ENCODE measurements at regions not wholly inside any gene's neighbourhood (a gene's known extent, or its start where the extent isn't known, plus 50 kb on each side); places are given as distances from the start of the nearest gene placed in this dataset.

DNA sequence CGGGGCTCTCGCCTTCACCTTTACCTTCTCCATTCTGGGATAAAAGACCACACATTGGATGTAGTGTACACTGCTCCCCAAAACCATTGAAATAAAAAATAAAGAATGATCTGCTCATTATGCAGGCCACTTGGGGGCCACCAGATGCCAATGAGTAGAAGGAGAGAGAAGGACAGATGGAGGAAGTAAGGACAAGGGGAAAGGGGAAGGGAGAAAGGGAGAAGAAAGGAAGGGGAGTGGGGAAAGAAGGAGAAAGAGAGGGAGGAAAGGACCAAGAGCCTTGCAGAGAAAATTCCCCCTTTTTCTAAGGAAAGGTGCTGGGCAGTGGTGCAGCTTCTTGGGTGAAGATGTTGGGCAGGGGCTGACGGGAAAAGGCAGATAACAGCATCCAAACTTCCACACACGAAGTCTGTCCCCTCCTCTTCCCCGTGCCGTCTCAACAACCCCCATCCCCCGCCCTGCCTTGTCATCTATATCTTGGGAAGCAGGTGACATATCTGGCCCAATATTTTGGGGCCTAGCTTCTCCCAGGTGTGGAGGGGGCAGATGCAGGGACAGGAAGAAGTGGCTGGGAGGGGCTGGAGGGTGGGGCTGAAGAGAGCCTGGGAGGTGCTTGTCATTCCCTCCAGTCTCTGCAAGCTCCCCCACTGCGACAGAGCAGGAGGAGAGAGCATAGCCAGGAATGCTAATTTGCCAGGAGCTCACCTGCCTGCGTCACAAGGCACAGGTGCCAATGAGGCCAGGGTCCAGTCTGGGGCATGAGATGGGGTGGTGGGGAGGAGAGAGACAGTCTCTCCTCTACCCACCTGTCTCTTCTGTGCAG, 107.5 kb downstream of the SINHCAF start:
- peaks cover 19% of the 10 kb centered on the region for H3K27me3 ChIP-seq (ENCODE audit: control insufficient read depth, insufficient read depth, low read length)
- H3K4me3 ChIP-seq (ENCODE audit: low read depth, low read length): no peak overlapping the region
- no peaks in the 10 kb centered on the region for H3K36me3 ChIP-seq (ENCODE audit: control insufficient read depth, insufficient read depth, low read length)
- DNase-seq (ENCODE audit: low read depth): no peak
- TF ChIP-seq, protein P1, sequence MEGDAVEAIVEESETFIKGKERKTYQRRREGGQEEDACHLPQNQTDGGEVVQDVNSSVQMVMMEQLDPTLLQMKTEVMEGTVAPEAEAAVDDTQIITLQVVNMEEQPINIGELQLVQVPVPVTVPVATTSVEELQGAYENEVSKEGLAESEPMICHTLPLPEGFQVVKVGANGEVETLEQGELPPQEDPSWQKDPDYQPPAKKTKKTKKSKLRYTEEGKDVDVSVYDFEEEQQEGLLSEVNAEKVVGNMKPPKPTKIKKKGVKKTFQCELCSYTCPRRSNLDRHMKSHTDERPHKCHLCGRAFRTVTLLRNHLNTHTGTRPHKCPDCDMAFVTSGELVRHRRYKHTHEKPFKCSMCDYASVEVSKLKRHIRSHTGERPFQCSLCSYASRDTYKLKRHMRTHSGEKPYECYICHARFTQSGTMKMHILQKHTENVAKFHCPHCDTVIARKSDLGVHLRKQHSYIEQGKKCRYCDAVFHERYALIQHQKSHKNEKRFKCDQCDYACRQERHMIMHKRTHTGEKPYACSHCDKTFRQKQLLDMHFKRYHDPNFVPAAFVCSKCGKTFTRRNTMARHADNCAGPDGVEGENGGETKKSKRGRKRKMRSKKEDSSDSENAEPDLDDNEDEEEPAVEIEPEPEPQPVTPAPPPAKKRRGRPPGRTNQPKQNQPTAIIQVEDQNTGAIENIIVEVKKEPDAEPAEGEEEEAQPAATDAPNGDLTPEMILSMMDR (IDR thresholded peaks at IDR 0.05; ENCODE audit: insufficient read depth, low read length, poor library complexity, severe bottlenecking): no peak

DNA sequence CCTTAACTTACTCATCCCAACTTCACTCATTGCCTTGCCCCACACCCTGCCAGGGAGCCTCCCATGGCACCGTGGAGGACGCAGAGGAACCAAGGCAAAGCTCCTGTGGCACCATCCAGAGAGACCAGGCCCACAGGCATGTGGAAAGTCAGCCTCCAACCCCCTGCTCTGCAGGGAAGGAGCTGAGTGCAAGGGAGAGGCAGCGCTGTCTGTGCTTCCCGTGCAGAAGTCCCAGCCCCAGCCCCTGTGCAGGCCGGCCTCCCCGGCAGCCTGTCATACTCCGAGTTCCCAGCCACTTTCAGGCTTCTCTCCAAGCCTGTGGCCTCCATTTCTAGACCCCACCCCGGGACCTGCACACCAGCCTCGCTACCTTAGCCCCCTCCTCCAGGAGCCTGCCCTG, 106.4 kb downstream of the SINHCAF start:
- H3K4me3 ChIP-seq (ENCODE audit: low read depth, low read length): no peak overlapping the region
- H3K27me3 ChIP-seq (ENCODE audit: control insufficient read depth, insufficient read depth, low read length): peaks cover 19% of the 10 kb centered on the region
- no peaks in the 10 kb centered on the region for H3K36me3 ChIP-seq (ENCODE audit: control insufficient read depth, insufficient read depth, low read length)
- no peak for DNase-seq (ENCODE audit: low read depth)
- TF ChIP-seq, protein P1 (IDR thresholded peaks at IDR 0.05; ENCODE audit: insufficient read depth, low read length, poor library complexity, severe bottlenecking): no peak

DNA sequence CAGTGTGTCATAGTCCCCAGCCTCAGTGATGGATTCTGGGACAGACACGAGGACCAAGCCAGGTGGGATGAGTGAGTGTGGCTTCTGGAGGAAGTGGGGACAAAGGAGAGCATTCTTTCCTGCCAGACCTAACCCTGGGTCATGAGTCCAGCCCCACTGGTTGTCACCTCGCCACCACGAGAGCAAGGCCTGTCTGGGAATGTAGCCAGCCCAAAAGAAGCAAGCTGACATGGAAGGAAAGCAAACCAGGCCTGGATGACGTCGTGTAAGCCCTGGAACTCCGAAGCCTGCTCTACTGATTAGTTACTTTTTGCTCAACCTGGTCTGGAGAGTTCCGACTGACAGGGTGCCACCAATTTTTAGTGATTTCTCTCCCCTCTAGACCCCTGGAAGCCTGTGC, 105.9 kb downstream of the SINHCAF start:
- Histone ChIP-seq H3K27me3 (ENCODE audit: control insufficient read depth, insufficient read depth, low read length) (peaks cover 19% of the 10 kb centered on the region), H3K4me3 (ENCODE audit: low read depth, low read length) (no peak overlapping the region), H3K36me3 (ENCODE audit: control insufficient read depth, insufficient read depth, low read length) (no peaks in the 10 kb centered on the region)
- TF ChIP-seq, protein P1 (IDR thresholded peaks at IDR 0.05; ENCODE audit: insufficient read depth, low read length, poor library complexity, severe bottlenecking): no peak
- no peak for DNase-seq (ENCODE audit: low read depth)

DNA sequence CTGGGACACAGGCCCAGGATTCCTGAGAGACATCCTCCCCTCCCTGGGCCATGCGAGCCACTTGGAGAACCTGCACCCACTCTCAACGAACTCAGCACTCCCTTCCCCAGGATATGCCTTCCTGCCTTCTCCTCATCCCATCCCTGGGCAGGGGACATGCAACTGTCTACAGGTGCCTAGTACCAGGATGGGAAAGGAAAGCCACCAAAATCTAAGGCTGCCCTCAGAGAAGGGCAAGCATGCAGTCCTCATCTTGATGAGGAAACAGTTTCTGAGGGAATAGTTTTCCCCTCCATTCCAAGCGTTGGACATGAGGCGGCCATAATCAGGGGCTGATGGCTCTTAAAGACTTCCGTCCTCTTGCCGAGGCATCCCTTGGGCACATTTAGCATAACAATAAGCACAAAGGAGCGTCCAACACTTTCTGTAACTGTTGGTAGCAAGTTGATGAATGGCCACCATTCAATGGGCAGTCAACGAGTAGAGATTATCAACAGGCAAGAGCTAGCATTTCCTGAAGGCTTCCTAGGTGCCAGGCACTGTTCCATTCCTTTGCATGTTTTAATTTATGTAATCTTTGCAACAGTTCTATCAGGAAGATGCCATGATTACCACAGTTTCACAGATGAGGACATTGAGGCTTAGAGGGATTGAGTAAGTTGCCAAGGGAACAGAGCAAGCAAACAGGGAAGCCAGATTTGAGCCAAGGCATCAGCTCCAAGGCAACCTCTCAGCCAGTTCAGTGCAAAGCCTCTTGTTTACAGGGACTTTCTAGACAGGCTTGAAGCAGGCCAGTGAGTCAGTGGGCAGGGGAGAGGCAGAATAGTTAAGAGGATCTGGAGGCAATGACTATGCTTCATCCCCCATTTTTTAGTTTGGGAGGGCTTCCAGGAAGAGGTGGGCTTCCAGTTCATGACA, 105.1 kb downstream of the SINHCAF start:
- DNase-seq (ENCODE audit: low read depth): no peak
- Histone ChIP-seq H3K27me3 (ENCODE audit: control insufficient read depth, insufficient read depth, low read length) (peaks cover 14% of the 10 kb centered on the region), H3K4me3 (ENCODE audit: low read depth, low read length) (no peak overlapping the region), H3K36me3 (ENCODE audit: control insufficient read depth, insufficient read depth, low read length) (no peaks in the 10 kb centered on the region)
- TF ChIP-seq, protein P1 (IDR thresholded peaks at IDR 0.05; ENCODE audit: insufficient read depth, low read length, poor library complexity, severe bottlenecking): no peak

DNA sequence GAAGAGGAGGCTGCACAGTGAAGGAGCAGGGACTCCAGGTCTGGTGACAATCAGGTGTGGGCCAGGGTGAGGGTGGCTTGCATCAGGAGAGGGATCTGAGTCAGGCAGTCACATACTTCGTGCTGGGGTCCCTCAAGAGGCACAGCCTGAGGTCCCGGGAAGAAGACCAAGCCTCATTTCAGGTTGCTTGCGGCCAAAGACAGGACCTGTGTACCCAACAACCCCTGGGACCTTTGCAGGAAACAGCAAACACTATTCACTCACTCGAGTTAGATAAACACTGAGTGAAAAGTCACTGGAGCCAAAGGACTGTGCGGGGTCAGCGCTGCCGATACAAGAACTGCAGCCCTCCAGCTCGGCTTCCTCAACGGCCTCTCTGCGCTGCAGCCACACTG, 104.4 kb downstream of the SINHCAF start:
- TF ChIP-seq, protein P1 (IDR thresholded peaks at IDR 0.05; ENCODE audit: insufficient read depth, low read length, poor library complexity, severe bottlenecking): no peak
- Histone ChIP-seq H3K36me3 (ENCODE audit: control insufficient read depth, insufficient read depth, low read length) (no peaks in the 10 kb centered on the region), H3K27me3 (ENCODE audit: control insufficient read depth, insufficient read depth, low read length) (peaks cover 10% of the 10 kb centered on the region), H3K4me3 (ENCODE audit: low read depth, low read length) (no peak overlapping the region)
- no peak for DNase-seq (ENCODE audit: low read depth)
